ENCODE measurements at regions not wholly inside any gene's neighbourhood (a gene's known extent, or its start where the extent isn't known, plus 50 kb on each side); places are given as distances from the start of the nearest gene placed in this dataset.
A peak's percentile ranks its signal among the peaks of the same experiment; 100 is the strongest.
"Not testable (repeated sequence)": the region's sequence is repeated elsewhere in the genome, so short reads cannot be mapped to it uniquely, and the experiment has no call there.

- DNase-seq = not testable (repeated sequence)
Measured at GRCh38 chr12:39699079-39699478, 79.5 kb upstream of the ABCD2 start.

GRCh38 chr12:39697108-39697507 lies 77.5 kb upstream of the ABCD2 start:
- no peak for DNase-seq

- peak in 3 of 6 experiments; percentile 13 to 37 (median 27) for DNase-seq
Measured at GRCh38 chr12:39692258-39692853, 72.8 kb upstream of the ABCD2 start.

- no peak for DNase-seq
Measured at GRCh38 chr12:39685854-39686657, 66.5 kb upstream of the ABCD2 start.

- DNase-seq = peak in 2 of 6 experiments; percentile 45 to 51
Measured at GRCh38 chr12:39682689-39683477, 63.3 kb upstream of the ABCD2 start.

- no peak for DNase-seq
Measured at GRCh38 chr12:39675263-39675662, 55.7 kb upstream of the ABCD2 start.

- DNase-seq = no peak
Measured at GRCh38 chr12:39672976-39673375, 53.4 kb upstream of the ABCD2 start.

- DNase-seq = no peak
Measured at GRCh38 chr12:39671898-39672875, 52.6 kb upstream of the ABCD2 start.

- DNase-seq = peak in 4 of 6 experiments; percentile 1 to 58 (median 18)
Measured at GRCh38 chr12:39669539-39669938, 49.9 kb upstream of the ABCD2 start.

All from stimulated activated naive CD4-positive, alpha-beta T cell (primary cell).